Endothelial cell of umbilical vein (primary cell): ENCODE measurements at regions not wholly inside any gene's neighbourhood (a gene's known extent, or its start where the extent isn't known, plus 50 kb on each side); places are given as distances from the start of the nearest gene placed in this dataset.

Source experiments
- POLR2A ChIP-seq: IDR thresholded peaks from 2 replicates; pipeline ENCODE4 v1.6.1; 2012; ENCODE audit warnings: low read depth, mild to moderate bottlenecking, control low read depth, low read length
- TF ChIP-seq, protein P1 (sequence below), 2 donors: IDR thresholded peaks; 1 replicate in 1 of 2; 2 replicates in 1 of 2; pipeline ENCODE4 v1.5.1; 2011; ENCODE audit warnings: low read length in 2 of 2, mild to moderate bottlenecking in 2 of 2, moderate library complexity in 2 of 2, control low read depth in 1 of 2, inconsistent platforms in 1 of 2, low read depth in 1 of 2; ENCODE audit not compliant: insufficient read depth in 1 of 2; ENCODE audit errors: extremely low read depth in 1 of 2

DNA sequence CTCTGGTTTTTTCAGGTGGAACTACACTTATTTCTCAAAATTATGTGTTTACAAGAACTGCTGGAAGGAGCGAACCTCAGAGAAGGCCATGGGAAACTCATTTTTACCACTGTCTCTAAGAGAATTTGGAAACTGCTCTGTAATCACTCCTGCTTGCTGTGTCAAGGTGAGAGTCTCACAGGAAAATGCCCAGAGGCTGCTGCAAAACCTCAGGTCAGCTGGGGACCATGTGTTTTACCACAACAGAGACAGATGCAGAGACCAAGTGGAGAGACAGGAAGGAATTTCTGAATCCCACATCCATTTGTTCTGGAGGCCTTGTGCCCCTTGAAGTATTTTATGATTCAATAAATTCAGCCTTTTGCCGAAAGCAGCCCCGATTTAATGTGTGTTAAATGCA, 743.8 kb upstream of the SLC10A2 start:
- TF ChIP-seq POLR2A: no peak
- TF ChIP-seq, protein P1, sequence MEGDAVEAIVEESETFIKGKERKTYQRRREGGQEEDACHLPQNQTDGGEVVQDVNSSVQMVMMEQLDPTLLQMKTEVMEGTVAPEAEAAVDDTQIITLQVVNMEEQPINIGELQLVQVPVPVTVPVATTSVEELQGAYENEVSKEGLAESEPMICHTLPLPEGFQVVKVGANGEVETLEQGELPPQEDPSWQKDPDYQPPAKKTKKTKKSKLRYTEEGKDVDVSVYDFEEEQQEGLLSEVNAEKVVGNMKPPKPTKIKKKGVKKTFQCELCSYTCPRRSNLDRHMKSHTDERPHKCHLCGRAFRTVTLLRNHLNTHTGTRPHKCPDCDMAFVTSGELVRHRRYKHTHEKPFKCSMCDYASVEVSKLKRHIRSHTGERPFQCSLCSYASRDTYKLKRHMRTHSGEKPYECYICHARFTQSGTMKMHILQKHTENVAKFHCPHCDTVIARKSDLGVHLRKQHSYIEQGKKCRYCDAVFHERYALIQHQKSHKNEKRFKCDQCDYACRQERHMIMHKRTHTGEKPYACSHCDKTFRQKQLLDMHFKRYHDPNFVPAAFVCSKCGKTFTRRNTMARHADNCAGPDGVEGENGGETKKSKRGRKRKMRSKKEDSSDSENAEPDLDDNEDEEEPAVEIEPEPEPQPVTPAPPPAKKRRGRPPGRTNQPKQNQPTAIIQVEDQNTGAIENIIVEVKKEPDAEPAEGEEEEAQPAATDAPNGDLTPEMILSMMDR (IDR thresholded peaks at IDR 0.05; ENCODE audit: extremely low read depth in 1 of 2, insufficient read depth in 1 of 2, low read depth in 1 of 2, low read length in 2 of 2): no peak
